ENCODE measurements at regions not wholly inside any gene's neighbourhood (a gene's known extent, or its start where the extent isn't known, plus 50 kb on each side); places are given as distances from the start of the nearest gene placed in this dataset.

- no peak for DNase-seq (ENCODE audit: low read depth)
- no peak overlapping the region for H3K4me3 ChIP-seq (ENCODE audit: low read depth, low read length)
- no peak for TF ChIP-seq CTCF (IDR thresholded peaks at IDR 0.05; ENCODE audit: control insufficient read depth, extremely low read depth, insufficient read depth)
Measured at GRCh38 chr18:56188529-56189275, 449.7 kb downstream of the TXNL1 start.

GRCh38 chr18:56186319-56186718 is 452.1 kb downstream of the TXNL1 start:
- no peak for DNase-seq (ENCODE audit: low read depth)
- no peak overlapping the region for H3K4me3 ChIP-seq (ENCODE audit: low read depth, low read length)
- TF ChIP-seq CTCF (IDR thresholded peaks at IDR 0.05; ENCODE audit: control insufficient read depth, extremely low read depth, insufficient read depth) = no peak

GRCh38 chr18:56185126-56185525 is 453.3 kb downstream of the TXNL1 start:
- no peak for DNase-seq (ENCODE audit: low read depth)
- no peak overlapping the region for H3K4me3 ChIP-seq (ENCODE audit: low read depth, low read length)
- TF ChIP-seq CTCF (IDR thresholded peaks at IDR 0.05; ENCODE audit: control insufficient read depth, extremely low read depth, insufficient read depth) = no peak

GRCh38 chr18:56176751-56177150 is 461.6 kb downstream of the TXNL1 start:
- no peak for DNase-seq (ENCODE audit: low read depth)
- no peak for TF ChIP-seq CTCF (IDR thresholded peaks at IDR 0.05; ENCODE audit: control insufficient read depth, extremely low read depth, insufficient read depth)
- no peak overlapping the region for H3K4me3 ChIP-seq (ENCODE audit: low read depth, low read length)

- TF ChIP-seq CTCF (IDR thresholded peaks at IDR 0.05; ENCODE audit: control insufficient read depth, extremely low read depth, insufficient read depth) = no peak
Measured at GRCh38 chr18:56175330-56176001, 462.9 kb downstream of the TXNL1 start.

GRCh38 chr18:56173542-56174220 is 464.7 kb downstream of the TXNL1 start:
- no peak overlapping the region for H3K4me3 ChIP-seq (ENCODE audit: low read depth, low read length)
- TF ChIP-seq CTCF (IDR thresholded peaks at IDR 0.05; ENCODE audit: control insufficient read depth, extremely low read depth, insufficient read depth) = no peak
- DNase-seq (ENCODE audit: low read depth) = no peak

More at GRCh38 chr18:56175330-56176001, 462.9 kb downstream of the TXNL1 start:
- DNase-seq (ENCODE audit: low read depth) = no peak
- H3K4me3 ChIP-seq (ENCODE audit: low read depth, low read length) = no peak overlapping the region

All from LNCaP clone FGC (cell line).